ENCODE measurements at regions not wholly inside any gene's neighbourhood (a gene's known extent, or its start where the extent isn't known, plus 50 kb on each side); places are given as distances from the start of the nearest gene placed in this dataset.
A peak's percentile ranks its signal among the peaks of the same experiment; 100 is the strongest.

- intact Hi-C loops (cut with DNase I): no loop called here
- Histone ChIP-seq H3K36me3 (no peaks in the 10 kb centered on the region), H3K27ac (no peak overlapping the region), H3K9me3 (no peaks in the 10 kb centered on the region), H3K27me3 (no peaks in the 10 kb centered on the region), H3K4me3 (no peak overlapping the region), H3K4me1 (no peaks in the 10 kb centered on the region)
- TF ChIP-seq, protein P1, sequence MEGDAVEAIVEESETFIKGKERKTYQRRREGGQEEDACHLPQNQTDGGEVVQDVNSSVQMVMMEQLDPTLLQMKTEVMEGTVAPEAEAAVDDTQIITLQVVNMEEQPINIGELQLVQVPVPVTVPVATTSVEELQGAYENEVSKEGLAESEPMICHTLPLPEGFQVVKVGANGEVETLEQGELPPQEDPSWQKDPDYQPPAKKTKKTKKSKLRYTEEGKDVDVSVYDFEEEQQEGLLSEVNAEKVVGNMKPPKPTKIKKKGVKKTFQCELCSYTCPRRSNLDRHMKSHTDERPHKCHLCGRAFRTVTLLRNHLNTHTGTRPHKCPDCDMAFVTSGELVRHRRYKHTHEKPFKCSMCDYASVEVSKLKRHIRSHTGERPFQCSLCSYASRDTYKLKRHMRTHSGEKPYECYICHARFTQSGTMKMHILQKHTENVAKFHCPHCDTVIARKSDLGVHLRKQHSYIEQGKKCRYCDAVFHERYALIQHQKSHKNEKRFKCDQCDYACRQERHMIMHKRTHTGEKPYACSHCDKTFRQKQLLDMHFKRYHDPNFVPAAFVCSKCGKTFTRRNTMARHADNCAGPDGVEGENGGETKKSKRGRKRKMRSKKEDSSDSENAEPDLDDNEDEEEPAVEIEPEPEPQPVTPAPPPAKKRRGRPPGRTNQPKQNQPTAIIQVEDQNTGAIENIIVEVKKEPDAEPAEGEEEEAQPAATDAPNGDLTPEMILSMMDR (IDR thresholded peaks at IDR 0.05): no peak
- no peak for DNase-seq
- ATAC-seq: no peak
These were observed 507.3 kb upstream of the KCNMB2 start for GRCh38 chr3:178028933-178029332.

DNA sequence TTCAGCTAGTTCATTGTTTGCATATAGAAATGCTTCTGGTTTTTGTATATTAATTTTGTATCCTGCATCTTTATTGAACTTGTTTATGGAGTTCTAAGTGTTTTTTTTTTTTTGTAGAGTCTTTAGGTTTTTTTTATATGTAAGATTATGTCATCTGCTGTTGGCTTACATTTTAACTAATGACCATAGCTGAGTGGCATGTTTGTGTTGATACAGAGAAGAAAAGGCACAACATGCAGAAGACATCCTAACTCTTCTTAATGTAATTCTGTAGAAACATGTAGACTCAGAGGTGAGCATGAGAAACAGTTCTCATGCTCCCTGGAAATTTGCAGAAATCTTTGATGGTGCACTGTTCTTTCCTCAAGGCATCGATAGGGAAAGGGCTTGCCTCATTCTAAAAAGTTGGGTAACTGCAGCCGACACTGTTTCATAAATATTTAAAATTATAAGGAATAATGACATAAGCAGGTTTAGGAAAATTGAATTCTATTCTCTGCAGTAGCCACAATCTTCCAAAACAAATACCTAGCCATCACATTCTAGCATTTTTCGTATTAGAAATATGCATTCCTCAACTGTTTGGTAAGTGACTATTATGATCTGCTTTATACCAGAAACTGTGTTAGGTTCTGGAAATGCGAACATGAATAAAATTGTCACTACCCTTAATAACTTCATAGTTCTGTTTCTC, 499.6 kb upstream of the KCNMB2 start:
- TF ChIP-seq, protein P1 (IDR thresholded peaks at IDR 0.05): no peak
- no peak overlapping the region for H3K4me3 ChIP-seq
- DNase-seq (no peak), ATAC-seq (no peak)
- no peaks in the 10 kb centered on the region for H3K4me1 ChIP-seq
- H3K9me3 ChIP-seq: no peaks in the 10 kb centered on the region
- intact Hi-C loops (cut with DNase I): no loop called here
- no peaks in the 10 kb centered on the region for H3K36me3 ChIP-seq
- H3K27ac ChIP-seq: no peak overlapping the region
- H3K27me3 ChIP-seq: no peaks in the 10 kb centered on the region

GRCh38 chr3:178041931-178042330, 494.3 kb upstream of the KCNMB2 start:
- TF ChIP-seq, protein P1 (IDR thresholded peaks at IDR 0.05): no peak
- Histone ChIP-seq H3K4me1 (no peaks in the 10 kb centered on the region), H3K36me3 (no peaks in the 10 kb centered on the region), H3K9me3 (no peaks in the 10 kb centered on the region), H3K27ac (no peak overlapping the region), H3K27me3 (no peaks in the 10 kb centered on the region), H3K4me3 (no peak overlapping the region)
- DNase-seq: no peak
- intact Hi-C loops (cut with DNase I): no loop called here
- ATAC-seq: no peak

- TF ChIP-seq, protein P1 (IDR thresholded peaks at IDR 0.05): no peak
These were observed 493.9 kb upstream of the KCNMB2 start for GRCh38 chr3:178042376-178042775.

DNA sequence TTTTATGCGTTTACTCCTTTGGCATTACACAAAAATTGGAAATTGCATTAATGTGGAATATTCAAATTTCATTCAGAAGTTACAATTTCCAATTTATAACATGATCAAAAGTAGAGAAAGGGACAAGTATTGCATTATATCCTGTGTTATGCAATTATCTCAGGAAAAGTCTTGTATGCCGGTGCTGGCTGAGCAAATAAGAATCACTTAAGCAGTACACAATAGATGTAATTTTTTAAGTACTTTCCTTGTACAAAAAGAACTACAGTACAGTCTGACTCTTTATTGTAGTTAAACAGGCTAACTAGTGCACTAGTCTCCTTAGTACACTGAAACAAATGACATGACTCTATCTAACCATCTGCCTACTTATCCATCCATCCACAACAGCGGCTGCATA, 493.2 kb upstream of the KCNMB2 start:
- Histone ChIP-seq H3K4me1 (no peaks in the 10 kb centered on the region), H3K36me3 (no peaks in the 10 kb centered on the region), H3K9me3 (no peaks in the 10 kb centered on the region), H3K4me3 (no peak overlapping the region), H3K27ac (no peak overlapping the region), H3K27me3 (no peaks in the 10 kb centered on the region)
- TF ChIP-seq, protein P1 (IDR thresholded peaks at IDR 0.05): no peak
- DNase-seq: peak in 1 of 4 donors; percentile 13
- peak; percentile 55 for ATAC-seq
- intact Hi-C loops (cut with DNase I): no loop called here

More at GRCh38 chr3:178042376-178042775, 493.9 kb upstream of the KCNMB2 start:
- intact Hi-C loops (cut with DNase I): no loop called here
- H3K4me1 ChIP-seq: no peaks in the 10 kb centered on the region
- no peaks in the 10 kb centered on the region for H3K27me3 ChIP-seq
- no peak overlapping the region for H3K4me3 ChIP-seq
- H3K9me3 ChIP-seq: no peaks in the 10 kb centered on the region
- DNase-seq: no peak
- no peak for ATAC-seq
- H3K27ac ChIP-seq: no peak overlapping the region
- H3K36me3 ChIP-seq: no peaks in the 10 kb centered on the region
